GM12878 (cell line): ENCODE measurements at regions not wholly inside any gene's neighbourhood (a gene's known extent, or its start where the extent isn't known, plus 50 kb on each side); places are given as distances from the start of the nearest gene placed in this dataset.

Source experiments
- ATAC-seq: fragments of 200-7000 bp; cut with Tn5 transposase; 3 replicates; pipeline ENCODE4 v1.9.1; 2020; ENCODE audit warnings: mild to moderate bottlenecking, moderate library complexity
- BruUV-seq: library from RNA; stranded (reverse); fragments of 400-500 nt; replicated peaks from 2 replicates; lab custom pipeline; 2021; lab: Mats Ljungman, UMichigan
- CTCF ChIA-PET: fragments of 300-600 bp; sonication (Branson Sonifier 250); formaldehyde crosslinking; extraction: SDS; loops from one replicate; lab custom pipeline; 2021; ENCODE audit warnings: inconsistent platforms; lab: Yijun Ruan, JAX
- POLR2A ChIA-PET: fragments of 350-600 bp; formaldehyde crosslinking; extraction: SDS; loops from one replicate; lab custom pipeline; 2021; ENCODE audit warnings: inconsistent platforms; lab: Charles Lee
- RAD21 ChIA-PET: fragments of 300-600 bp; sonication (Branson Sonifier 250); formaldehyde crosslinking; loops from one replicate; lab custom pipeline; 2023; ENCODE audit warnings: antibody characterized with exemption; ENCODE audit not compliant: unreplicated experiment; lab: Charles Lee
- SMC1A ChIA-PET: fragments of 300-600 bp; sonication (Branson Sonifier 250); formaldehyde crosslinking; loops from one replicate; lab custom pipeline; 2023; ENCODE audit not compliant: unreplicated experiment, uncharacterized antibody; lab: Charles Lee
- DNase-seq: peaks from one replicate; pipeline ENCODE4 v3.0.0-alpha.2; 2011; ENCODE audit warnings: low read depth, low spot score
- FAIRE-seq: peaks from 3 replicates; lab custom pipeline; 2011; peaks lifted over from hg19 to GRCh38; lab: Jason Lieb, UNC
- H2AFZ ChIP-seq: 2 replicates; pipeline ENCODE4 v1.6.0; 2011; ENCODE audit warnings: low read depth, low read length, control low read depth; ENCODE audit not compliant: control insufficient read depth
- H3K27ac ChIP-seq: 2 replicates; pipeline ENCODE4 v1.5.1; 2011; ENCODE audit warnings: control low read depth; ENCODE audit not compliant: control insufficient read depth, insufficient read depth
- H3K27me3 ChIP-seq, 2 experiments: replicated peaks in 1 of 2; 2 replicates each; pipeline versions ENCODE4 v1.6.0 to v1.6.1; 2011; ENCODE audit warnings: low read length in 1 of 2; ENCODE audit not compliant: control insufficient read depth in 2 of 2, insufficient read depth in 2 of 2
- H3K36me3 ChIP-seq, 2 experiments: 2 replicates each; pipeline ENCODE4 v1.5.1; 2011; ENCODE audit warnings: low read length in 1 of 2; ENCODE audit not compliant: control insufficient read depth in 2 of 2, insufficient read depth in 2 of 2
- H3K4me1 ChIP-seq: 2 replicates; pipeline ENCODE4 v1.6.1; 2011; ENCODE audit warnings: mild to moderate bottlenecking, low read length, moderate library complexity, mixed read lengths; ENCODE audit not compliant: control insufficient read depth, insufficient read depth
- H3K4me2 ChIP-seq: 2 replicates; pipeline ENCODE4 v1.6.0; 2011; ENCODE audit warnings: control low read depth; ENCODE audit not compliant: control insufficient read depth, insufficient read depth
- H3K4me3 ChIP-seq: fragments of 200-600 bp; sonication (generic); 2 replicates; pipeline ENCODE4 v1.5.1; 2016
- H3K79me2 ChIP-seq: 2 replicates; pipeline ENCODE4 v1.6.0; 2011; ENCODE audit warnings: low read length; ENCODE audit not compliant: control insufficient read depth, insufficient read depth
- H3K9ac ChIP-seq: 2 replicates; pipeline ENCODE4 v1.8.0; 2011; ENCODE audit warnings: low read length, control low read depth, mixed read lengths; ENCODE audit not compliant: control insufficient read depth, insufficient read depth
- H3K9me3 ChIP-seq: replicated peaks from 3 replicates; pipeline ENCODE4 v1.5.1; 2011; ENCODE audit warnings: mild to moderate bottlenecking, low read length; ENCODE audit not compliant: control insufficient read depth, insufficient read depth
- H4K20me1 ChIP-seq: 2 replicates; pipeline ENCODE4 v1.6.0; 2011; ENCODE audit not compliant: control insufficient read depth, insufficient read depth
- BRCA1 ChIP-seq: IDR thresholded peaks from 2 replicates; pipeline ENCODE4 v1.6.1; 2011; ENCODE audit warnings: low read depth, low read length, improper control_type of control experiment
- E2F8 ChIP-seq: fragments of 450-650 bp; IDR thresholded peaks from 2 replicates; pipeline ENCODE4 v1.6.1; 2018; ENCODE audit warnings: mild to moderate bottlenecking, low read depth, moderate library complexity; ENCODE audit not compliant: partially characterized antibody
- KLF5 ChIP-seq: fragments of 450-650 bp; IDR thresholded peaks from 2 replicates; pipeline ENCODE4 v1.6.1; 2014; ENCODE audit warnings: mild to moderate bottlenecking; ENCODE audit not compliant: partially characterized antibody
- NFXL1 ChIP-seq: fragments of 450-650 bp; IDR thresholded peaks from 2 replicates; pipeline ENCODE4 v1.6.1; 2017; ENCODE audit warnings: antibody characterized with exemption, mild to moderate bottlenecking, borderline replicate concordance
- RB1 ChIP-seq: fragments of 450-650 bp; formaldehyde crosslinking; IDR thresholded peaks from 2 replicates; pipeline ENCODE4 v1.6.1; 2017; ENCODE audit warnings: mild to moderate bottlenecking, borderline replicate concordance
- RBBP5 ChIP-seq: fragments of 200-600 bp; sonication (generic); conservative IDR thresholded peaks from 2 replicates; pipeline ENCODE4 v1.6.1; 2016
- REST ChIP-seq: IDR thresholded peaks from 2 replicates; pipeline ENCODE4 v1.6.1; 2012; ENCODE audit warnings: mild to moderate bottlenecking, low read depth, low read length
- STAT1 ChIP-seq: fragments of 450-650 bp; conservative IDR thresholded peaks from 2 replicates; pipeline ENCODE4 v1.6.1; 2014; ENCODE audit warnings: antibody characterized with exemption, mild to moderate bottlenecking
- STAT3 ChIP-seq: IDR thresholded peaks from 2 replicates; pipeline ENCODE4 v1.6.1; 2011; ENCODE audit warnings: low read depth, low read length, improper control_type of control experiment
- ZBTB40 ChIP-seq: fragments of 450-650 bp; IDR thresholded peaks from 2 replicates; pipeline ENCODE4 v1.6.1; 2016; ENCODE audit warnings: mild to moderate bottlenecking, moderate library complexity, borderline replicate concordance
- ZNF274 ChIP-seq: IDR thresholded peaks from one replicate; pipeline ENCODE4 v1.8.0; 2011; ENCODE audit not compliant: insufficient read length, insufficient read depth
- WGBS: methylation state at CpG from one replicate; pipeline ENCODE4 v1.1.6; 2016; ENCODE audit warnings: low lambda C conversion rate; ENCODE audit not compliant: insufficient replicate concordance, insufficient coverage; ENCODE audit errors: missing lambda C conversion rate; 5-methylcytosine and 5-hydroxymethylcytosine counted together
- in situ Hi-C: fragments of 300-500 bp; cut with MboI; formaldehyde crosslinking; loops from 9 replicates; pipeline ENCODE4 v1.14.3; 2018; ENCODE audit warnings: mixed read lengths
- intact Hi-C: fragments of 100-400 bp; cut with micrococcal nuclease; formaldehyde crosslinking; loops from one replicate; pipeline ENCODE4 v1.14.2; 2022; ENCODE audit not compliant: unreplicated experiment
- TF ChIP-seq, protein P1 (sequence below): fragments of 450-650 bp; IDR thresholded peaks from 2 replicates; pipeline ENCODE4 v1.6.1; 2016; ENCODE audit warnings: mild to moderate bottlenecking

DNA sequence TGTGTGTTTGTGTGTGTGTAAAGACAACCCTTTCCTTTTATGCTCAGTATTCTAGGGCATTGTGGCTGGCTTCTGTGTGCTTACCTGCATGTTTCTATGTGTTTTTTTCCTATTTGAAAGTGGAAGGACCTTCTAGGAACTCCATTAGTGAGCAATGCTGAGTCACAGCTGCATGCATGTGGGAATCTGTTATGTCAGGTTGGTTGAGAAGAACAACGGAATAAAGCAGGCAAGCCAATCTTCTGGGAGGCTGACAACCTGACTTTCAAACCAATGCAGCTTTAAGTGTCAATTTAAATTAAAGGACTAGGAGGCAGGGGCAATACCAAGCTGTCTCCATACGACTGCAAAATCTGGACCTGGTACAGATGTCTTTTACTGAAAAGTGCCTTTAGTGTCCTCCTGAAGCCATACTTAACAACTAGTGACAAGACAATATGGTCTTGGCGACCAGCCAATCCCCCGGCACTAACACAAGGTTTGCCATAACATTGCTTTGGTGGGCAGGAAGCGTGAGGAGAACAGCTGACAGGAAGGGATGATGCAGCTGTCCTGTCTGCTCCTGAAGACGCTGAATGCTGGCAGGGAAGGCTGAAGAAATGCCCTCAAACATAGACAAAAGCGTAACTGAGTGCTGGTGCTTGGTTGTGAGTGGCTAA lies 514.7 kb upstream of the CDH7 start:
- no peak overlapping the region for H3K4me3 ChIP-seq
- H2AFZ ChIP-seq = no peak overlapping the region
- H3K79me2 ChIP-seq = no peaks in the 10 kb centered on the region
- H3K4me1 ChIP-seq = no peaks in the 10 kb centered on the region
- no peaks in the 10 kb centered on the region for H3K9me3 ChIP-seq
- ChIA-PET POLR2A (no interaction called here), CTCF (no interaction called here), SMC1A (no interaction called here), RAD21 (no interaction called here)
- intact Hi-C loops = no loop called here
- no peak for DNase-seq
- no peak for FAIRE-seq
- no peak overlapping the region for H3K4me2 ChIP-seq
- ATAC-seq = no peak
- BruUV-seq = no TSS peak
- H3K36me3 ChIP-seq = no peaks in the 10 kb centered on the region
- H3K9ac ChIP-seq = no peak overlapping the region
- H3K27me3 ChIP-seq = no peaks in the 10 kb centered on the region
- H4K20me1 ChIP-seq = no peaks in the 10 kb centered on the region
- no peak overlapping the region for H3K27ac ChIP-seq
- in situ Hi-C loops = no loop called here
- WGBS = 0% methylated on average over 7 of the region's 7 CpGs
- TF ChIP-seq ZBTB40 = no peak
- TF ChIP-seq BRCA1 = no peak
- TF ChIP-seq RB1 = no peak
- TF ChIP-seq STAT1 = no peak
- no peak for TF ChIP-seq KLF5
- no peak for TF ChIP-seq REST
- TF ChIP-seq STAT3 = no peak
- TF ChIP-seq NFXL1 = no peak
- TF ChIP-seq, protein P1, sequence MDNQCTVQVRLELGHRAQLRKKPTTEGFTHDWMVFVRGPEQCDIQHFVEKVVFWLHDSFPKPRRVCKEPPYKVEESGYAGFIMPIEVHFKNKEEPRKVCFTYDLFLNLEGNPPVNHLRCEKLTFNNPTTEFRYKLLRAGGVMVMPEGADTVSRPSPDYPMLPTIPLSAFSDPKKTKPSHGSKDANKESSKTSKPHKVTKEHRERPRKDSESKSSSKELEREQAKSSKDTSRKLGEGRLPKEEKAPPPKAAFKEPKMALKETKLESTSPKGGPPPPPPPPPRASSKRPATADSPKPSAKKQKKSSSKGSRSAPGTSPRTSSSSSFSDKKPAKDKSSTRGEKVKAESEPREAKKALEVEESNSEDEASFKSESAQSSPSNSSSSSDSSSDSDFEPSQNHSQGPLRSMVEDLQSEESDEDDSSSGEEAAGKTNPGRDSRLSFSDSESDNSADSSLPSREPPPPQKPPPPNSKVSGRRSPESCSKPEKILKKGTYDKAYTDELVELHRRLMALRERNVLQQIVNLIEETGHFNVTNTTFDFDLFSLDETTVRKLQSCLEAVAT = no peak
- no peak for TF ChIP-seq RBBP5
- no peak for TF ChIP-seq E2F8
- no peak for TF ChIP-seq ZNF274
